ENCODE measurements at regions not wholly inside any gene's neighbourhood (a gene's known extent, or its start where the extent isn't known, plus 50 kb on each side); places are given as distances from the start of the nearest gene placed in this dataset.

GRCh38 chr17:79391376-79392233, 219.2 kb downstream of the RBFOX3 start (continued):
- TF ChIP-seq ATF4 (CRISPR knock-in tag; IDR thresholded peaks at IDR 0.05) (no peak), CENPX (CRISPR knock-in tag; IDR thresholded peaks at IDR 0.05) (no peak), RBAK (CRISPR knock-in tag; IDR thresholded peaks at IDR 0.05) (no peak), PHF21A (CRISPR knock-in tag; IDR thresholded peaks at IDR 0.05) (no peak), SNAPC5 (CRISPR knock-in tag; IDR thresholded peaks at IDR 0.05; ENCODE audit: borderline replicate concordance) (no peak), ZBTB49 (CRISPR knock-in tag; IDR thresholded peaks at IDR 0.05; ENCODE audit: borderline replicate concordance) (no peak), STAG1 (CRISPR knock-in tag; IDR thresholded peaks at IDR 0.05) (peak; percentile 78), ZFP36 (IDR thresholded peaks at IDR 0.05; ENCODE audit: borderline replicate concordance, low read depth, low read length, partially characterized antibody) (peak; percentile 53), ZNF775 (CRISPR knock-in tag; IDR thresholded peaks at IDR 0.05; ENCODE audit: borderline replicate concordance) (no peak), CSRNP2 (CRISPR knock-in tag; conservative IDR thresholded peaks at IDR 0.05; ENCODE audit: low read depth) (no peak), PREB (CRISPR knock-in tag; IDR thresholded peaks at IDR 0.05) (no peak), PAXIP1 (CRISPR knock-in tag; conservative IDR thresholded peaks at IDR 0.05) (no peak), ZFP91 (CRISPR knock-in tag; IDR thresholded peaks at IDR 0.05; ENCODE audit: borderline replicate concordance) (0 out of 2 replicates have a peak, but pooled peaks have one; percentile 33), FOXC1 (CRISPR knock-in tag; IDR thresholded peaks at IDR 0.05; ENCODE audit: borderline replicate concordance) (peak; percentile 25; the same call in 1 of the 2 replicates), TBX3 (IDR thresholded peaks at IDR 0.05; ENCODE audit: borderline replicate concordance) (no peak), SALL1 (CRISPR knock-in tag; IDR thresholded peaks at IDR 0.05) (0 out of 2 replicates have a peak, but pooled peaks have one; percentile 26)

Data from HepG2 (cell line).